ENCODE measurements at regions not wholly inside any gene's neighbourhood (a gene's known extent, or its start where the extent isn't known, plus 50 kb on each side); places are given as distances from the start of the nearest gene placed in this dataset.

GRCh38 chr2:198327526-198327925 lies 523.1 kb downstream of the PLCL1 start:
- TF ChIP-seq POLR2A (IDR thresholded peaks at IDR 0.05; ENCODE audit: low read depth): no peak
- TF ChIP-seq, protein P1, sequence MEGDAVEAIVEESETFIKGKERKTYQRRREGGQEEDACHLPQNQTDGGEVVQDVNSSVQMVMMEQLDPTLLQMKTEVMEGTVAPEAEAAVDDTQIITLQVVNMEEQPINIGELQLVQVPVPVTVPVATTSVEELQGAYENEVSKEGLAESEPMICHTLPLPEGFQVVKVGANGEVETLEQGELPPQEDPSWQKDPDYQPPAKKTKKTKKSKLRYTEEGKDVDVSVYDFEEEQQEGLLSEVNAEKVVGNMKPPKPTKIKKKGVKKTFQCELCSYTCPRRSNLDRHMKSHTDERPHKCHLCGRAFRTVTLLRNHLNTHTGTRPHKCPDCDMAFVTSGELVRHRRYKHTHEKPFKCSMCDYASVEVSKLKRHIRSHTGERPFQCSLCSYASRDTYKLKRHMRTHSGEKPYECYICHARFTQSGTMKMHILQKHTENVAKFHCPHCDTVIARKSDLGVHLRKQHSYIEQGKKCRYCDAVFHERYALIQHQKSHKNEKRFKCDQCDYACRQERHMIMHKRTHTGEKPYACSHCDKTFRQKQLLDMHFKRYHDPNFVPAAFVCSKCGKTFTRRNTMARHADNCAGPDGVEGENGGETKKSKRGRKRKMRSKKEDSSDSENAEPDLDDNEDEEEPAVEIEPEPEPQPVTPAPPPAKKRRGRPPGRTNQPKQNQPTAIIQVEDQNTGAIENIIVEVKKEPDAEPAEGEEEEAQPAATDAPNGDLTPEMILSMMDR (IDR thresholded peaks at IDR 0.05): no peak
- TF ChIP-seq EP300 (IDR thresholded peaks at IDR 0.05): no peak
- no peak for TF ChIP-seq POLR2AphosphoS5 (IDR thresholded peaks at IDR 0.05)

Data from esophagus muscularis mucosa (tissue), 4 donors.